ENCODE measurements at regions not wholly inside any gene's neighbourhood (a gene's known extent, or its start where the extent isn't known, plus 50 kb on each side); places are given as distances from the start of the nearest gene placed in this dataset.

DNA sequence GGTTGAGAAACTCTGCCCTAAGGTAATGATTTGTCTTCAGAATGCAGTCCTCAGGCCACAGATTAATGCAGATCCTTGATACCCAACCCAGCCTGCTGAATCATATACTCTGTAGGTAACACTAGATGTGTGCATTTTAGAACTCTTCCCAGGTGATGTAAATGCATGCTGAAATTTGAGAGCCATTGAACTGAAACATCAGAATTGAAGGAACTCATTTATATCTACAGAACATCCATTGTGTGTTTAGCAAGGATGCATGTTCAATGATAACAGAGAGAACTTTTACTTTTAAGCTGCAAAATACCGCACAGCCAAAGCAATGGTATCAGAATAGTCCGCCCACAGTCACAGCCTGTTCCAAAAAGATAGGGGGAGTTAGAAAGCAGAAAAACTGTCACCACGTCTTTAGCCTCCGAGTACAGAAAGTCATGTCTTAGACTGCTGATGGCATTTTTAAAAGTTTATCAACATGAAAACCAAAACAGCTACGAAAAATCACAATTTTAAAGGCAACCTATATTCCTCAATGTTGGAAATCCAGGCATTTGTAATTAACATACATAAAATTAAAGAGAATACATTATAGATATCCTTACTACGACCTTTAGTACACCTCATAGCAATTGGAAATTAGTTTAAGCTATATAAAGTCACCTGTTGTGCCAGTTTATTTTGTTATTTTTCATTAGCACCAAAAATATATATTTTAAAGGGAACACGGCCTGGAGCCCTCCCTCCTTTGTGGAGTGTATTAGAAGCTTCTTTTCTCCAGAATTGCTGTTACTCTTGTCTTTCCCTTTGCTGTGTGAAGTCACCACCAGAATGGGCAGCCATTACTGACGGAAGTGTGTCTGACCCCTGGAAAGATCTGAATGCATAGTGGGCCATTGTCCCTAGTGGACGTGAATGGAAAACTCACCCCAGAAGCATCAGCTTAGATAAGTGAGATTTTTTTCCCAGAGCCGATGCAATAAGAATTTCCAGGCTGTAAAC is 65.8 kb upstream of the PRKAR2B start:
- no peak for DNase-seq (ENCODE audit: low read depth)
- TF ChIP-seq, protein P1, sequence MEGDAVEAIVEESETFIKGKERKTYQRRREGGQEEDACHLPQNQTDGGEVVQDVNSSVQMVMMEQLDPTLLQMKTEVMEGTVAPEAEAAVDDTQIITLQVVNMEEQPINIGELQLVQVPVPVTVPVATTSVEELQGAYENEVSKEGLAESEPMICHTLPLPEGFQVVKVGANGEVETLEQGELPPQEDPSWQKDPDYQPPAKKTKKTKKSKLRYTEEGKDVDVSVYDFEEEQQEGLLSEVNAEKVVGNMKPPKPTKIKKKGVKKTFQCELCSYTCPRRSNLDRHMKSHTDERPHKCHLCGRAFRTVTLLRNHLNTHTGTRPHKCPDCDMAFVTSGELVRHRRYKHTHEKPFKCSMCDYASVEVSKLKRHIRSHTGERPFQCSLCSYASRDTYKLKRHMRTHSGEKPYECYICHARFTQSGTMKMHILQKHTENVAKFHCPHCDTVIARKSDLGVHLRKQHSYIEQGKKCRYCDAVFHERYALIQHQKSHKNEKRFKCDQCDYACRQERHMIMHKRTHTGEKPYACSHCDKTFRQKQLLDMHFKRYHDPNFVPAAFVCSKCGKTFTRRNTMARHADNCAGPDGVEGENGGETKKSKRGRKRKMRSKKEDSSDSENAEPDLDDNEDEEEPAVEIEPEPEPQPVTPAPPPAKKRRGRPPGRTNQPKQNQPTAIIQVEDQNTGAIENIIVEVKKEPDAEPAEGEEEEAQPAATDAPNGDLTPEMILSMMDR (IDR thresholded peaks at IDR 0.05; ENCODE audit: control insufficient read depth, insufficient read depth, low read depth, low read length, missing control alignments), result peak; percentile 20

DNA sequence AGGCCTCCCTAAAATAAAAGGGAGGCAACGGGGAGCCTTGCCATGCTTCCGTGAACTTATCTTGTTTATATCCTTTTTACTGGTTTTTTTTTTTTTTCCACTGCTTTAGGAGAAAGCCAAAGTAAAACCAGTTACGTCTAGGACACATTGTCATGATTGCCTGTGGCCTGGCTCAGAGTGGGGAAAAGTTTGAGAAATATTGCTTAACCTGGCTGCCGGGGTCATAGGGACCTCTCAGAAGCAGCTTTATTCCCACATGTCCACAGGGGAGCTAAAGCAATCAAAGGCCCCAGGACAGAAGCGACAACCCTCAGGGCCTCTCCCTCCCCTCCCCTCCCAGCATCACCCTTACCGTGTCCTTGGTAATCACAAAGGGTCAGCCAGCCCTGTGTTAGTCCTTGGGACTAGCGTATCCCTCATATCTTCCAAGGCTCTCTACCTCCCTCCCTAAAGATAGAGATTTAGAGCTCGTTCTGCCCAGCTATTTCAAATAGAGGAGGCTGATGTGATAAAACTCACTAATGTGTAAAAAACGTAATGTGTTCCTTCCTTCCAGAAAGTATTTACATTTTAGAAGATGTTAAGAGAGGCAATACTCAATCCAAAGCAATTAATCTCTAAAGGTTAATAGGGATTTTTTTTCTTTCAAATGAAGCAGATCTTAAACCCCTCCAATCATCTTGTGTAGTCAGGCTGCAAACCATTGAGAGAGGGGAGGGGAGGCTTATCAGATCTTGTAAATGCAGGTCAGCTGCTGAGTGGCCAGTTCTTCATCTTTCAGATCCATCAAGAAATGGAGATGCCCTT is 64.8 kb upstream of the PRKAR2B start:
- no peak for DNase-seq (ENCODE audit: low read depth)

More for the DNA sequence above, 65.8 kb upstream of the PRKAR2B start:
- no peak overlapping the region for H3K4me3 ChIP-seq (ENCODE audit: control insufficient read depth, low read depth, low read length)

DNA sequence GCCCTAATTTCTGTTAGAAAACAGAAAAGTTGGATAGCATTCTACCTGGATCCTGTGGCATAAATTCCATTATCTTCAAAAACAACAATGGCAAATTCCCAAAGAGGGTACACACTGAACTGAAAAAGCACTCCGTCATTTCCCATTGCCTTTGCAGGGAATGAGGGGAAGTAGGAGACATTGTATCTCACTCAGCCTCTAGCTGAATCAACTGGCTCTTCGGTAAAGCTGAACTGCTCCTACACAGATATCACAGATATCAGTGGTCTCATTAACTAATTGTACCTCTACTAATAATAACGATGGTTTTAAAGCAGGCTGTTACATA is 64.2 kb upstream of the PRKAR2B start:
- TF ChIP-seq, protein P1 (IDR thresholded peaks at IDR 0.05; ENCODE audit: control insufficient read depth, insufficient read depth, low read depth, low read length, missing control alignments), result no peak
- no peak for DNase-seq (ENCODE audit: low read depth)
- H3K4me3 ChIP-seq (ENCODE audit: control insufficient read depth, low read depth, low read length), result no peak overlapping the region

More for the DNA sequence above, 64.8 kb upstream of the PRKAR2B start:
- TF ChIP-seq, protein P1 (IDR thresholded peaks at IDR 0.05; ENCODE audit: control insufficient read depth, insufficient read depth, low read depth, low read length, missing control alignments), result no peak
- H3K4me3 ChIP-seq (ENCODE audit: control insufficient read depth, low read depth, low read length), result no peak overlapping the region

DNA sequence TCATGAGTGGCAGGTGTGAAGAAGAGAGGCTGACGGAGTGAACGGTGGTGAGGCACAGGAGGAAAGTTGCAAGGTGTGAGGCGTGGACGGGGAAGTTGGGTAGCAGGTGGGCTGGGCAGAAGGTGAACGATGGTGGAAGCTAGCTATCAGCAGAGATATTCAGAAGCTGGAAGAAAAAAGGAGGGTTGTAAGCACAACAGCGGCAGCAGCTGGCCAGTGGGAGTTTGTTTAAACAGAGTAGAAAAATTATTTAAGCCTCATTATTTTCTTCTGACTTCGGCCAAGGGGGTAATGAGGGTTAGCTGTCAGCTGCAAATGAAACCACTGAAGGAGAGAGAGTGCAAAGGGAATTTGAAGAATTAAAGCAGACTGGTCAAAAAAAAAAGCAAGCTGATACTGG is 62.1 kb upstream of the PRKAR2B start:
- DNase-seq (ENCODE audit: low read depth), result no peak
- TF ChIP-seq, protein P1 (IDR thresholded peaks at IDR 0.05; ENCODE audit: control insufficient read depth, insufficient read depth, low read depth, low read length, missing control alignments), result no peak
- no peak overlapping the region for H3K4me3 ChIP-seq (ENCODE audit: control insufficient read depth, low read depth, low read length)

DNA sequence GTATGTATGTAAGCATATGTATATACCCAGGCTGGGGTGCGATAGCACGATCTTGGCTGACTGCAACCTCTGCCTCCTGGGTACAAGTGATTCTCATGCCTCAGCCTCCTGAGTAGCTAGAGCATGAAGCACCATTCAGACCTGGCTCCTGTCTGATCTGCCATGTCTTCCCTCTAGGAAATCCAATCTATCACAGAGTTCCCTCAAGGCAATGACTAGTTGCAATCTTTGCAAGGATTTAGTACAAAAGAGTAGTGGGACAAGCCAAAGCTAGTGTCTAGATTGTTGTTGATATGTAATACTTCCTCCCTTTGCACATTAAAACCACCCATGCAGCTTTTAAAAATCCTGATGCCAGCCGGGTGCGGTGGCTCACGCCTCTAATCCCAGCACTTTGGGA is 60.5 kb upstream of the PRKAR2B start:
- no peak overlapping the region for H3K4me3 ChIP-seq (ENCODE audit: control insufficient read depth, low read depth, low read length)
- no peak for DNase-seq (ENCODE audit: low read depth)
- TF ChIP-seq, protein P1 (IDR thresholded peaks at IDR 0.05; ENCODE audit: control insufficient read depth, insufficient read depth, low read depth, low read length, missing control alignments), result no peak

DNA sequence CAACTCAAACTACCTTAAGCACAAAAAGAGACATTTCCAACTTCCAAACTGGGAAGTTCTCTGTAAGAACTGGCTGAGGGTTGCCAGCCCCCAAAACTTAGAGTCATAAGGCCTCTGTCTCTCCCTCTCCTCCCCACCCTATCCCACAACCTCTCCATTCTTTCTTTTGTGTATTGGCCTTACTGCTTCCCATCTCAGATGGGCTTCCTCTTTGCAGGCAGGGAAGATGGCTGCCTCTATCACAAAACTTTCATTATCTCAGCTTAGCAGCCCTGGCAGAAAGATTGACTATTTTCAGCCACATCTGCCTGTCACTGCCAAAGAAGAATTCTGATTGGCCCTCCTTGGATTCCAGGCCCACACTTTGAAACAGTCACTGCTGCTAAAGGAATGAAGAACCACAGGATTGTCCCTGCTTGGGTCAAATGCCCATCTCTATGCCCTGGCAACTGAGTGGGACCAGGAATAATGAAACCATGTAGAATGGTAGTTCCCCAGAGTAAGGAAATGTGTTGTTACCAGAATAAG is 58.0 kb upstream of the PRKAR2B start:
- no peak for DNase-seq (ENCODE audit: low read depth)
- TF ChIP-seq, protein P1 (IDR thresholded peaks at IDR 0.05; ENCODE audit: control insufficient read depth, insufficient read depth, low read depth, low read length, missing control alignments), result no peak

More for the DNA sequence above, 58.0 kb upstream of the PRKAR2B start:
- H3K4me3 ChIP-seq (ENCODE audit: control insufficient read depth, low read depth, low read length), result no peak overlapping the region

Measured in AG09309 (cell line).